Left hindlimb (tissue), 1 donor: ENCODE measurements at regions not wholly inside any gene's neighbourhood (a gene's known extent, or its start where the extent isn't known, plus 50 kb on each side); places are given as distances from the start of the nearest gene placed in this dataset.
A peak's percentile ranks its signal among the peaks of the same experiment; 100 is the strongest.
"Not testable (repeated sequence)": the region's sequence is repeated elsewhere in the genome, so short reads cannot be mapped to it uniquely, and the experiment has no call there.

Experiments used
- DNase-seq: peaks from one replicate; pipeline ENCODE4 v3.0.0-alpha.2; 2018

GRCh38 chr3:196147116-196147515 lies 64.1 kb downstream of the ZDHHC19 start:
- no peak for DNase-seq

DNA sequence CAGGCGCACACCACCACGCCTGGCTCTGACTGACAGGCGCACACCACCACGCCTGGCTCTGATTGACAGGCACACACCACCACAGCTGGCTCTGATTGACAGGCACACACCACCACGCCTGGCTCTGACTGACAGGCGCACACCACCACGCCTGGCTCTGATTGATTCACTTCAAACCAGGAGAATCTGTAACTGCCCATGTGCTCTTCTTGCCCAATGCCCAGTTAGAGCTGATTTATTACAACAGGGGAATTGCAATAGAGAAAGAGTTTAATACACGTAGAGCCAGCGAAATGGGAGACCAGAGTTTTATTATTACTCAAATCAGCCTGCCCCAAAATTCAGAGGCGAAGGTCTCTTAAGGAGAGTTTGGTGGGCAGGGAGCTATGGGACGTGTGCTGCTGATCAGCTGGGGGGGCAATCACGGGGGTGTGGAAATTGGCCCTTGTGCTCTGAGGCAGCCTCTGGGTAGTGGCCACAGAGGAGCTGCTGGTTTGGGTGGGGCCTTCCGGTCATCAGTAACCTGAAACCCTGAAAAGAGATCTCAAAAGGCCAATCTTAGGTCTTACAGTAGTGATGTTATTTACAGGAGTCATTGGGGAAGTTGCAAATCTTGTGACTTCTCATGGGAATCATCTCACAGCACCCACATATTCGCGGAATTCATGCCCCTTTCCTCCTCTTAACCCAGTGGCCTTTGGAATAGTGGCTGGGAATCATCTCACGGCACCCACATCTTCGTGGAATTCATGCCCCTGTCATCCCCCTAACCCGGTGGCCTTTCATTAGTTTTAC lies 63.8 kb upstream of the TFRC start:
- no peak for DNase-seq

- no peak for DNase-seq
Observed at GRCh38 chr3:196144383-196145105, 62.7 kb upstream of the TFRC start.

DNA sequence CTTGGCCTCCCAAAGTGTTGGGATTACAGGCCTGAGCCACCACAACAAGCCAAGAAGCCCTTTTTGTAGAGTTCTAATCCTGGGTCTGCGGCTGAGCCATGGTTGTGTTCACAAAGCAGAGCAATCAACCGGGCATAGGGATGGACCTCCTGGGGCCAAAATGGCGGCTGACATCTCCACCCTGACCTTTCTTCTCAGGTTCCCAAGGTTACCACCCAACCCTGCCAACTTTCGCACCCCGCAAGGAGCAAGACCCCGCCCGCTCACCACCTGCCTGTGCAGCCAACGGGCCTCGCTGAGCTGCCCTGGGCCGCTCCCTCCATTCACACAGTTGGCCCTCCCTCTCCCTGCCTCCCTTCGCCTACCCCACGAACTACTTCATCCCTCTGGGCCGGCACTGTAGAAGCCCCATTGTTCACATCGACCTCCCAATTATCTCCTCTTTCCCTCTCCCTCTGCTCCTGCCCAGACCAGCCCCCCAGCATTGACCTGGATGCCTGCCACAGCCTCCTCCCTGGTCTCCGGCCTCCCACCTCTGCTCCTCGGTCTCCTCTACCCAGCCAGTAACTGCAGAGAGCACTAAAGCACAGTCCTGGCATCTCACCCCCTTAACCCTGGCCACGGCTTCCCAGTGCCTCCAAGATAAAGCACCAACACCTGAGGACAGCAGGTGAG lies 62.0 kb upstream of the TFRC start:
- DNase-seq, result no peak

GRCh38 chr3:196142202-196142956 lies 60.5 kb upstream of the TFRC start:
- peak; percentile 61 for DNase-seq

DNA sequence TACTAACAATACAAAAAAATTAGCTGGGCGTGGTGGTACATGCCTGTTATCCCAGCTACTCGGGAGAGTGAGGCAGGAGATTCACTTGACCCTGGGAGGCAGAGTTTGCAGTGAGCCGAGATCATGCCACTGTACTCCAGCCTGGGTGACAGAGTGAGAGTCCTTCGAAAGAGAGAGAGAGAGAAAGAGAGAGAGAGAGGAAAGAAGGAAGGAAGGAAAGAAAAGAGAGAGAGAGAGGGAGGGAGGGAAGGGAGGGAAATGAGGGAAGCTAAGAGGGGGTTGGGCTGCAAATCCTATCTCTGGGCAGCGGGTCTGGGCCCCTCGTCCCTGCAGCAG lies 59.9 kb upstream of the TFRC start:
- DNase-seq, result no peak

- no peak for DNase-seq
Observed at GRCh38 chr3:196141052-196141865, 59.4 kb upstream of the TFRC start.

DNA sequence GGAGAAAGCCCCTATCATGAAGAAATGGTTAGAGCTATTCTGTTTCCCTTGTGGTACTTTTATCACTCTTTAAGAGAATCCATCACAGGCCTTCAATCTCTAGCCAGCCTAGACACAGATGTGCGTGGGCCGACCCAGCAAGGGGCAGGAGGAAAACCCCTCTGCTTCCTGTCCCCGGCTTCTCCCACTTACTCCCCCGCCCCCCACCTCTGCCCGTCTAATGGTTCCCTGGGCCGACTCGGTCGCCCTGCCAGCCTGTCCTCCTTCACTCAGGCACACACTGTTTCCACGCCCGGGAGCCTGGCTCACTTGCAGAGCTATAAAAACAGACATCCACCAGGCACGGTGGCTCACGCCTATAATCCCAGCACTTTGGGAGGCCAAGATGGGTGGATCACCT lies 58.3 kb upstream of the TFRC start:
- DNase-seq, result no peak

DNA sequence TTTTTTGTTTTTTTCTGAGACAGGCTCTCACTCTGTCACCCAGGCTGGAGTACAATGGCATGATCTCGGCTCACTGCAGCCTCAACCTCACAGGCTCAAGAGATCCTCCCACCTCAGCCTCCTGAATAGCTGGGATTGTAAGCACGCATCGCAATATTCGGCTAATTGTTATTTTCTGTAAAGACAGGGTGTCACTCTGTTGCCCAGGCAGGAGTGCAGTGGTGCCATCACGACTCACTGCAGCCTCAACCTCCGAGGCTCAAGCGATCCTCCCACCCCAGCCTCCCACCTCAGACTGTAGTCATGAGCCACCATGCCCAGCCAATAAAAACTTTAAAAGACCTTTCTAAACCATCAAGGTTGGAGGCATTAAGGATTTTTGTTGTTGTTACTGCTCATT lies 57.4 kb upstream of the TFRC start:
- no peak for DNase-seq

- DNase-seq, result no peak
Observed at GRCh38 chr3:196138482-196139254, 56.8 kb upstream of the TFRC start.

GRCh38 chr3:196136640-196136989 lies 54.7 kb upstream of the TFRC start:
- not testable (repeated sequence) for DNase-seq

DNA sequence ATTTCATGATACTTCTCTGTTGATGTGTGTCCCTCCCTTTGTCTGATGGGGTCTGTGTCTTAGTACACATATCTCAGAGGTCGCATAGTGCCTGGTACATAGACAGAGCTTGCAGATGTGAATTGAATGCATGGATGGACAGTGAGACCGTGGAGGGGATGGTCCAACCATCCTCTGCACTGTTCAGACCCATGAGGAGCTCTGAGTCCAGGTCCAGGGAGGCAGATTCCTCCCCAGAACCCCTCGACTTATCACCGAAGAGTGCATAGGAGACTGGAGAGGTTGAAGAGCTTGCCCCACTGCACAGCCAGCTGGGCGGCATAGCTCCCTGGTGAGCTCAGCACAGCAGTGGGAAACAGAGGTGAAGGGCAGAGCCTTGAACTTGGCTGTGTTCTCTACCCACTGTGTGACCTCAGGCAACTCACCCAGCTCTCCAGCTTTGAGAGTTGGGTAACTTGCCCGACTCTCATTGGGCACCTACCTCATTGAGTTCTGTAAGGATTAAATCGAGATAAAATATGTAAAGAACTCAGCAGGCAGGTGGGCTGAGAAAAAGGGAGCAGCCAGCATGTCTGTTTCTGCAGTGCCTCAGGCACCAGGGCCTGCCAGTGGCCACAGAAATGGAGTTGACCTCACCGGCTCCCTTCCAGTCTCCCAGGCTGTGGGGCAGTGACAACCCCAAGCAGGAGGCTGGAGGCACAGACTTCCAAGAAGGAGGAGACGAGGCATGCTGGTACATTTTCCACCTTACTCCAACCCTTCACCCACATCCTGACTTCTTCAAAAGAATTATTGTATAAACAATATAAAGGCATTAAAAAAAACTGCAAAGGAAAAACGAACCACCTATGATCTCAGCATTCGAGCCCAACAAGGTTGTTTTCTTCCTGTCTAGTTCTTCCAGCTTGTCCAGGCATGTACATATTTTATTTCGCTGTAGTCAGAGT lies 54.1 kb upstream of the TFRC start:
- no peak for DNase-seq

DNA sequence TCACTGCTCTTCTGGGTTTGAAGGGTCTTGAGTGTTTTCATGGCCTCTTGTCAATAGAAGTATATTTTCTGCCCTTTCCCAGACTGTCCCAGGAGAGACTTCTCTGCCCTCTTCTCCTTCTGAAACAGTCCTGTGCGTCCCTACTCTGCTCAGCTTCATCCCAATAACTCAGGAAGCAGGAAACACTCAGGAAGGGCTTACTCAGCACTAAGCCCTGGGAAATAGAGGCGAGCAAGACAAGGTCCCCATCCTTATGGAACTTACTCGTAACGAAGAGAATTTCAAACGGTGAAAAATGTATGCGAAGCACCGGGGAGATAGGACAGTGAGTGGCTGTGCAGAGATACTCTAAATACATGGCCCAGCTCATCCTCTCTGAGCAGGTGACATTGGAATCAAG lies 52.8 kb upstream of the TFRC start:
- no peak for DNase-seq

DNA sequence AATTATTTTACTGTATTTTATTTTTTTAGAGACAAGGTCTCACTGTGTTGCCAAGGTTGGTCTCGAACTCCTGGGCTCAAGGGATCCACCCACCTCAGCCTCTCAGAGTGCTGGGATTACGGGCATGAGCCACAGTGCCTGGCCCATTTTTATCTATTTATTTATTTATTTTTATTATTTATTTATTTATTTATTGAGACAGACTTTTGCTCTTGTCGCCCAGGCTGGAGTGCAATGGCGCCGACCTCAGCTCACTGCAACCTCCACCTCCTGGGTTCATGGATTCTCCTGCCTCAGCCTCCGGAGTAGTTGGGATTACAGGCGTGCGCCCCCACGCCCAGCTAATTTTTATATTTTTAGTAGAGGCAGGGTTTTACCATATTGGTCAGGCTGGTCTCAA lies 52.0 kb upstream of the TFRC start:
- DNase-seq, result not testable (repeated sequence)

DNA sequence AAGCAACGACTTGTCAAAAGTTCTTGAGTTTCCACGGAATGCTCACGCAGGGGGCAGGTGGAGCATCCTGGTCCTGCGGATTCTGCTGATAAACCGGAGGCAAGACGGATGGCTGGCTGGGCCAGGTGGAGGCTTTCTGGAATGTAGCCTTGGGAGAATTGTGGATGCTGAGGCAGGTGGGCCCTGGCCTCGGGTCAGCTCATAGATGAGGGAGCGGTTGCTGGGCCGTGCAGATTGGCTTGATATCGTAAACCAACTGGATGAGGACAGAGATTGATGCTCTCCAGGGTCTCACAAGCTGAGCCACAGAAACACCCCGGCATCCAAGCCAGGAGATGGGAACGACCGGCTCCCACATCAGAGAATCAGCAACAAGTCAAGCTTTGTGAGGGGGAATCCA lies 50.0 kb upstream of the TFRC start:
- no peak for DNase-seq
